K562 (cell line): ENCODE measurements at regions not wholly inside any gene's neighbourhood (a gene's known extent, or its start where the extent isn't known, plus 50 kb on each side); places are given as distances from the start of the nearest gene placed in this dataset.
"Not testable (repeated sequence)": the region's sequence is repeated elsewhere in the genome, so short reads cannot be mapped to it uniquely, and the experiment has no call there.

Experiments
- ATAC-seq: fragments of 200-7000 bp; cut with Tn5 transposase; 3 replicates; pipeline ENCODE4 v1.9.1; 2020; ENCODE audit warnings: moderate library complexity
- BruUV-seq: library from RNA; stranded (reverse); fragments of 400-500 nt; replicated peaks from 2 replicates; lab custom pipeline; 2021; lab: Mats Ljungman, UMichigan
- CTCF ChIA-PET: fragments of 300-600 bp; formaldehyde crosslinking; extraction: SDS; loops from one replicate; lab custom pipeline; 2021; ENCODE audit warnings: low intra/inter-chr PET ratio; lab: Yijun Ruan, JAX
- POLR2A ChIA-PET: fragments of 300-600, 350-650 bp; sonication (Branson Sonifier 250); formaldehyde crosslinking; extraction: SDS; loops from one replicate; lab custom pipeline; 2021; ENCODE audit warnings: antibody characterized with exemption, inconsistent platforms; lab: Yijun Ruan, JAX
- DNase-seq, 4 experiments: peaks; one replicate each; pipeline versions ENCODE4 v3.0.0 to v3.0.0-alpha.2; 2011 to 2018; ENCODE audit warnings: low spot score in 3 of 4, mixed read lengths in 3 of 4; ENCODE audit errors: extremely low read depth in 1 of 4
- FAIRE-seq: peaks from 2 replicates; lab custom pipeline; 2011; peaks lifted over from hg19 to GRCh38; lab: Jason Lieb, UNC
- H2AFZ ChIP-seq: 2 replicates; pipeline ENCODE4 v1.6.0; 2011; ENCODE audit warnings: low read depth, low read length, control low read depth, inconsistent platforms
- H3K27ac ChIP-seq: fragments of 200-600 bp; 3 replicates; pipeline ENCODE4 v1.8.0; 2011; ENCODE audit warnings: low read depth, mild to moderate bottlenecking, control low read depth, inconsistent platforms, low read length, moderate library complexity, mixed read lengths; ENCODE audit errors: extremely low read depth
- H3K27me3 ChIP-seq, 2 experiments: fragments of 300-600 bp in 1 of 2; 2 replicates in 1 of 2; 3 replicates in 1 of 2; pipeline versions ENCODE4 v1.6.0 to v1.8.0; 2011; ENCODE audit warnings: inconsistent platforms in 2 of 2, low read length in 2 of 2, mild to moderate bottlenecking in 1 of 2, mixed read lengths in 1 of 2, moderate library complexity in 1 of 2; ENCODE audit not compliant: control insufficient read depth in 2 of 2, insufficient read depth in 2 of 2
- H3K36me3 ChIP-seq: fragments of 300-600 bp; 3 replicates; pipeline ENCODE4 v1.8.0; 2011; ENCODE audit warnings: mild to moderate bottlenecking, low read length, inconsistent platforms; ENCODE audit not compliant: control insufficient read depth, insufficient read depth
- H3K4me1 ChIP-seq, 2 experiments: fragments of 200-600 bp in 1 of 2; replicated peaks in 1 of 2; 2 replicates in 1 of 2; 3 replicates in 1 of 2; pipeline versions ENCODE4 v1.5.1 to v1.8.0; 2011; ENCODE audit warnings: inconsistent platforms in 2 of 2, low read length in 2 of 2, mild to moderate bottlenecking in 1 of 2, mixed read lengths in 1 of 2, moderate library complexity in 1 of 2; ENCODE audit not compliant: control insufficient read depth in 2 of 2, insufficient read depth in 2 of 2
- H3K4me2 ChIP-seq: 2 replicates; pipeline ENCODE4 v1.6.1; 2011; ENCODE audit warnings: low read length, control low read depth, inconsistent platforms, mixed read lengths; ENCODE audit not compliant: insufficient read depth
- H3K4me3 ChIP-seq: fragments of 200-600 bp; sonication (generic), shearing (Covaris generic); 2 replicates; pipeline ENCODE4 v1.5.1; 2016; ENCODE audit warnings: control low read depth, inconsistent platforms
- H3K79me2 ChIP-seq: fragments of 200-600 bp; 3 replicates; pipeline ENCODE4 v1.8.0; 2011; ENCODE audit warnings: low read length, inconsistent platforms; ENCODE audit not compliant: control insufficient read depth, insufficient read depth
- H3K9ac ChIP-seq, 2 experiments: 2 replicates each; pipeline versions ENCODE4 v1.6.0 to v1.6.1; 2011; ENCODE audit warnings: low read depth in 2 of 2, low read length in 2 of 2, control low read depth in 1 of 2, inconsistent platforms in 1 of 2, mild to moderate bottlenecking in 1 of 2, mixed read lengths in 1 of 2; ENCODE audit not compliant: insufficient read depth in 1 of 2
- H3K9me1 ChIP-seq: one replicate; pipeline ENCODE4 v1.6.0; 2011; ENCODE audit warnings: inconsistent platforms, mild to moderate bottlenecking, low read length, moderate library complexity; ENCODE audit not compliant: control insufficient read depth, insufficient read depth
- H3K9me3 ChIP-seq: replicated peaks from 2 replicates; pipeline ENCODE4 v1.5.1; 2011; ENCODE audit warnings: low read depth, low read length, inconsistent platforms; ENCODE audit not compliant: control insufficient read depth, insufficient read depth
- H4K20me1 ChIP-seq: replicated peaks from 2 replicates; pipeline ENCODE4 v1.6.1; 2011; ENCODE audit warnings: low read length, inconsistent platforms, mixed read lengths; ENCODE audit not compliant: control insufficient read depth, insufficient read depth
- NFIC ChIP-seq: fragments of 450-650 bp; IDR thresholded peaks from 2 replicates; pipeline ENCODE4 v1.6.1; 2017; ENCODE audit warnings: mild to moderate bottlenecking, inconsistent platforms
- WGBS: fragments of 100-300 bp; shearing (Covaris generic); methylation state at CpG from one replicate; pipeline ENCODE4 v1.1.6; 2016; ENCODE audit warnings: low coverage, mixed read lengths; ENCODE audit not compliant: insufficient coverage; ENCODE audit errors: missing lambda C conversion rate; 5-methylcytosine and 5-hydroxymethylcytosine counted together
- in situ Hi-C: fragments of 300-500 bp; cut with MboI; formaldehyde crosslinking; loops from 4 replicates; pipeline ENCODE4 v1.15.0; 2018; ENCODE audit warnings: inconsistent platforms, mixed read lengths
- intact Hi-C: fragments of 100-400 bp; cut with micrococcal nuclease; formaldehyde crosslinking; loops from 2 replicates; pipeline ENCODE4 v1.14.2; 2022

DNA sequence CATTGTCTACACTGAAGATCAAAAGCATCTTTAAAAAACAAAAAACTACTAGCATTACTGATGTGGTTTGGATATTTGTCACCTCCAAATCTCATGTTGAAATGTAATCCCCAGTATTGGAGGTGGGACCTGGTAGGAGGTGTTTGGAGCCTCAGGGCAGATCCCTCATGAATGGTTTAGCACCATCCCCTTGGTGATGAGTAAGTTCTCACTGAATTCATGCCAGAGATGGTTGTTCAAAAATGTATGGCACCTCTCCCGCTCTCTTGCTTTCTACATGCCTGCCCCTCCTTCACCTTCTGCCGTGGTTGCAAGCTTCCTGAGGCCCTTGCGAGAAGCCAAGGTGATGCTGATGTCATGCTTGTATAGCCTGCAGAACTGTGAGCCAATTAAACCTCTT lies 136.6 kb upstream of the FHIT start:
- ChIA-PET POLR2A (no interaction called here), CTCF (no interaction called here)
- H4K20me1 ChIP-seq = no peaks in the 10 kb centered on the region
- no peak overlapping the region for H3K27ac ChIP-seq
- H3K27me3 ChIP-seq = no peaks in the 10 kb centered on the region
- no peak overlapping the region for H3K4me2 ChIP-seq
- in situ Hi-C loops (loop anchor here (25.0 kb wide), 1 partner anchor 1826 kb away; no protein-coding TSS in a partner anchor), intact Hi-C loops (loop anchor here (10.0 kb wide), 1 partner anchor 1813 kb away; no protein-coding TSS in a partner anchor)
- TF ChIP-seq NFIC = no peak
- no peak for FAIRE-seq
- H3K4me3 ChIP-seq = no peak overlapping the region
- H2AFZ ChIP-seq = no peak overlapping the region
- no peaks in the 10 kb centered on the region for H3K36me3 ChIP-seq
- H3K4me1 ChIP-seq = no peaks in the 10 kb centered on the region
- WGBS = 0% methylated on average over 3 of the region's 3 CpGs
- no peaks in the 10 kb centered on the region for H3K9me1 ChIP-seq
- no peak for DNase-seq
- H3K79me2 ChIP-seq = no peaks in the 10 kb centered on the region
- ATAC-seq = no peak
- H3K9me3 ChIP-seq = no peaks in the 10 kb centered on the region
- no TSS peak for BruUV-seq
- H3K9ac ChIP-seq = no peak overlapping the region

DNA sequence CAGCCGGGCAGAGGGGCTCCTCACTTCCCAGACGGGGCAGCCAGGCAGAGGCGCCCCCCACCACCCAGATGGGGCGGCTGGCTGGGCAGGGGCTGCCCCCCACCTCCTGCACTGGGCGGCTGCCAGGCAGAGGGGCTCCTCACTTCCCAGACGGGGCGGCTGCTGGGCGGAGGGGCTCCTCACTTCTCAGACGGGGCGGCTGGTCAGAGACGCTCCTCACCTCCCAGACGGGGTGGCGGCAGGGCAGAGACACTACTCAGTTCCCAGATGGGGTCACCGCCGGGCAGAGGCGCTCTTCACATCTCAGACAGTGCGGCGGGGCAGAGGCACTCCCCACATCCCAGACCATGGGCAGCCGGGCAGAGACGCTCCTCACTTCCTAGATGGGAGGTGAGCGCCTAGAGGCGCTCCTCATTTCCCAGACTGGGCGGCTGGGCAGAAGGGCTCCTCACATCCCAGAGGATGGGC lies 142.3 kb upstream of the FHIT start:
- H3K27ac ChIP-seq, H3K9ac ChIP-seq, ATAC-seq, H3K9me1 ChIP-seq, H3K36me3 ChIP-seq, CTCF ChIA-PET, H3K4me3 ChIP-seq, H3K9me3 ChIP-seq, H4K20me1 ChIP-seq, DNase-seq, H3K79me2 ChIP-seq, H3K4me1 ChIP-seq, POLR2A ChIA-PET, H3K27me3 ChIP-seq, H2AFZ ChIP-seq, FAIRE-seq, BruUV-seq, intact Hi-C loops, H3K4me2 ChIP-seq: not testable (repeated sequence)
- 0% methylated on average over 3 of the region's 23 CpGs for WGBS
- in situ Hi-C loops = loop anchor here (25.0 kb wide), 1 partner anchor 1831 kb away; no protein-coding TSS in a partner anchor
